Epithelial cell of proximal tubule (primary cell): ENCODE measurements at regions not wholly inside any gene's neighbourhood (a gene's known extent, or its start where the extent isn't known, plus 50 kb on each side); places are given as distances from the start of the nearest gene placed in this dataset.

ENCODE experiments used
- DNase-seq: peaks from one replicate; pipeline ENCODE4 v3.0.0-alpha.2; 2011; ENCODE audit warnings: low read depth
- H3K4me3 ChIP-seq: 2 replicates; pipeline ENCODE4 v1.5.1; 2011; ENCODE audit warnings: low read depth, mild to moderate bottlenecking, low read length
- TF ChIP-seq, protein P1 (sequence below): conservative IDR thresholded peaks from 2 replicates; pipeline ENCODE4 v1.5.1; 2012; ENCODE audit warnings: low read depth, mild to moderate bottlenecking, low read length

DNA sequence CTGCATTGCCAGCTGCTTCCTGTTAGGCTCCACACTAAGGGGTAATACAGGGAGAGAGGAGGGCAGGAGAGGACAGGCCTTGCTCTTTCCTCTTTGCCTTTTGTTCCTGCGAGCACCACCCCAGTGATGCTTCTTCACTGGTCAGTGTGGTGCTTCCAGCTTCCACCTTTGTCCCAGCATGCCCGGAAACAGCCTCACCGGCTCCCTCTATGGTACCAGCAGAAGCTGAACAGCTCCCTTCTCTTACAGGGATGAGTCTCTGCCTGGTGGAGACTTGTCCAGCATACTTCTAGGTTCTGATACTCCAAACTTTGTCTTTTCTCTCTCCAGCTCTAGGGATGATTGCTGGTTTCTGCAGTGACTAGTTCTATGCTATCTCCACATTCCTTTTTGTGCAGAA, 413.3 kb downstream of the TSN start:
- DNase-seq = no peak

GRCh38 chr2:122172812-122173211, 417.4 kb downstream of the TSN start:
- DNase-seq = no peak
- H3K4me3 ChIP-seq = no peak overlapping the region
- TF ChIP-seq, protein P1, sequence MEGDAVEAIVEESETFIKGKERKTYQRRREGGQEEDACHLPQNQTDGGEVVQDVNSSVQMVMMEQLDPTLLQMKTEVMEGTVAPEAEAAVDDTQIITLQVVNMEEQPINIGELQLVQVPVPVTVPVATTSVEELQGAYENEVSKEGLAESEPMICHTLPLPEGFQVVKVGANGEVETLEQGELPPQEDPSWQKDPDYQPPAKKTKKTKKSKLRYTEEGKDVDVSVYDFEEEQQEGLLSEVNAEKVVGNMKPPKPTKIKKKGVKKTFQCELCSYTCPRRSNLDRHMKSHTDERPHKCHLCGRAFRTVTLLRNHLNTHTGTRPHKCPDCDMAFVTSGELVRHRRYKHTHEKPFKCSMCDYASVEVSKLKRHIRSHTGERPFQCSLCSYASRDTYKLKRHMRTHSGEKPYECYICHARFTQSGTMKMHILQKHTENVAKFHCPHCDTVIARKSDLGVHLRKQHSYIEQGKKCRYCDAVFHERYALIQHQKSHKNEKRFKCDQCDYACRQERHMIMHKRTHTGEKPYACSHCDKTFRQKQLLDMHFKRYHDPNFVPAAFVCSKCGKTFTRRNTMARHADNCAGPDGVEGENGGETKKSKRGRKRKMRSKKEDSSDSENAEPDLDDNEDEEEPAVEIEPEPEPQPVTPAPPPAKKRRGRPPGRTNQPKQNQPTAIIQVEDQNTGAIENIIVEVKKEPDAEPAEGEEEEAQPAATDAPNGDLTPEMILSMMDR = no peak

More for the DNA sequence above, 413.3 kb downstream of the TSN start:
- H3K4me3 ChIP-seq = no peak overlapping the region
- TF ChIP-seq, protein P1 = peak; percentile 44

GRCh38 chr2:122174061-122174460, 418.6 kb downstream of the TSN start:
- TF ChIP-seq, protein P1 = no peak
- H3K4me3 ChIP-seq = no peak overlapping the region
- no peak for DNase-seq

GRCh38 chr2:122179492-122180165, 424.2 kb downstream of the TSN start:
- H3K4me3 ChIP-seq = no peak overlapping the region
- TF ChIP-seq, protein P1 = no peak
- no peak for DNase-seq

DNA sequence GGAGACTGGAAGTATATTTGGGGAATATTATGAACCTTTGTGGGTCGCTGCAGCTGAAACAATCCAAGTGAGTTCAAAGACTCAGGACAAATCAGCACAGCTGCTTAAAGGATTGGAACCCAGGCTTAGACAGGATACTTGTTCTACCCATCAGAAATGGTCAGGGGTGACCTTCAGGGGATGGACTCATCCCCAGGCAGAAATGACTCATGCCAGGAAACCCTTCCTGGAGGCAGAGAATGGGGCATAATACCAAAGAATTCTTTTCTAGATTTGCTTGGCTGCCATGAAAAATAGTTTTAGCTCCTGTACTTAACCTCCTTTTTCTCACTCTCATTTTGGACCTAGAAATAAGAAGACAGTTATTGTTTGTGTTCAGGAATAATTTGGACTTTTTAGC, 425.5 kb downstream of the TSN start:
- no peak for DNase-seq
- TF ChIP-seq, protein P1 = no peak
- H3K4me3 ChIP-seq = no peak overlapping the region

DNA sequence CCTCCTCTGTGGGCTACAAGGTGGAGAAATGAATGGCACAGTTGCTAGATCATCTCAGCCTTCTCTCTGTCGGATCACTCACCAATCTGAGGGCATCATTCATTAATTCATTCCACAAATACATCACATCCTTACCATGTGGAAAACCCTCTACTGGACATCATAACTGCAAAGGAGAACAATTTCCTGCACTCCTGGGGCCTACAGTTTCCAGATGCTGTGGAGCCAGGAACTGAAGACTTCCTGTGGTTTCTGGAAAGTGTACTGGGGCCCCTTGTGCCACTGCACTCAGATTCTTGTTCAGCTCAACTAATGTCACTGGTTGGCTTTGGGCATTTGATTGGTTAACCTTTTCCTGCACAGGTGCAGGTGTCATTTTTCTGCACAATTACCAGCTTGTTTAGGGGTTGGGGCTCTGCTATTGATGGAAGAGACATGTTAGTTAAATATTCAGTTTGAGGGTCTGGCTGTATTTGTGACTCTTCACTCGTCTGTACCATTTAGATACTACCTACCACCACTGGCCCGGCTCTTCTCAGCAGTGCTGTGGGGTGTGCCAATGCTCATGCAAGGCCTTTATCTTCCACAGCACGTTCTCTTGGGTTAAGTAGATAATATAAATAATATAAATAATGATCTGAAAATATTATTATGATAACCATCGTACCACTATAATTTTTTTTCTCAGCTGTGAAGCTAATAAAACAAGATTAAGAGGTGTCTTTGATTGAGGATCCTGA, 427.3 kb downstream of the TSN start:
- no peak for DNase-seq
- TF ChIP-seq, protein P1 = no peak
- H3K4me3 ChIP-seq = no peak overlapping the region
